ENCODE measurements at regions not wholly inside any gene's neighbourhood (a gene's known extent, or its start where the extent isn't known, plus 50 kb on each side); places are given as distances from the start of the nearest gene placed in this dataset.
A peak's percentile ranks its signal among the peaks of the same experiment; 100 is the strongest.
"Not testable (repeated sequence)": the region's sequence is repeated elsewhere in the genome, so short reads cannot be mapped to it uniquely, and the experiment has no call there.

GRCh38 chr3:193970131-193970772 lies 165.7 kb upstream of the HES1 start:
- not testable (repeated sequence) for TF ChIP-seq POLR2A (IDR thresholded peaks at IDR 0.05)
- TF ChIP-seq, protein P1, sequence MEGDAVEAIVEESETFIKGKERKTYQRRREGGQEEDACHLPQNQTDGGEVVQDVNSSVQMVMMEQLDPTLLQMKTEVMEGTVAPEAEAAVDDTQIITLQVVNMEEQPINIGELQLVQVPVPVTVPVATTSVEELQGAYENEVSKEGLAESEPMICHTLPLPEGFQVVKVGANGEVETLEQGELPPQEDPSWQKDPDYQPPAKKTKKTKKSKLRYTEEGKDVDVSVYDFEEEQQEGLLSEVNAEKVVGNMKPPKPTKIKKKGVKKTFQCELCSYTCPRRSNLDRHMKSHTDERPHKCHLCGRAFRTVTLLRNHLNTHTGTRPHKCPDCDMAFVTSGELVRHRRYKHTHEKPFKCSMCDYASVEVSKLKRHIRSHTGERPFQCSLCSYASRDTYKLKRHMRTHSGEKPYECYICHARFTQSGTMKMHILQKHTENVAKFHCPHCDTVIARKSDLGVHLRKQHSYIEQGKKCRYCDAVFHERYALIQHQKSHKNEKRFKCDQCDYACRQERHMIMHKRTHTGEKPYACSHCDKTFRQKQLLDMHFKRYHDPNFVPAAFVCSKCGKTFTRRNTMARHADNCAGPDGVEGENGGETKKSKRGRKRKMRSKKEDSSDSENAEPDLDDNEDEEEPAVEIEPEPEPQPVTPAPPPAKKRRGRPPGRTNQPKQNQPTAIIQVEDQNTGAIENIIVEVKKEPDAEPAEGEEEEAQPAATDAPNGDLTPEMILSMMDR (IDR thresholded peaks at IDR 0.05) = peak; percentile 9 to 57 (median 48)
